Upper lobe of left lung (tissue), 4 donors: ENCODE measurements at regions not wholly inside any gene's neighbourhood (a gene's known extent, or its start where the extent isn't known, plus 50 kb on each side); places are given as distances from the start of the nearest gene placed in this dataset.

Experiments used
- CTCF ChIP-seq, 6 experiments: fragments of 450-650 bp in 4 of 6; fragments of 200-600 bp in 2 of 6; sonication (generic) in 2 of 6; IDR thresholded peaks; one replicate each; pipeline ENCODE4 v1.5.1; 2016 to 2019; ENCODE audit warnings: antibody characterized with exemption in 6 of 6
- EP300 ChIP-seq, 4 donors: sonication (generic); formaldehyde crosslinking; IDR thresholded peaks; one replicate each; pipeline ENCODE4 v1.5.1; 2017; ENCODE audit warnings: antibody characterized with exemption in 4 of 4, control low read depth in 2 of 4
- POLR2A ChIP-seq, 4 donors: fragments of 450-650 bp; IDR thresholded peaks; one replicate each; pipeline ENCODE4 v1.5.1; 2016 to 2017; ENCODE audit warnings: antibody characterized with exemption in 4 of 4, mild to moderate bottlenecking in 2 of 4

DNA sequence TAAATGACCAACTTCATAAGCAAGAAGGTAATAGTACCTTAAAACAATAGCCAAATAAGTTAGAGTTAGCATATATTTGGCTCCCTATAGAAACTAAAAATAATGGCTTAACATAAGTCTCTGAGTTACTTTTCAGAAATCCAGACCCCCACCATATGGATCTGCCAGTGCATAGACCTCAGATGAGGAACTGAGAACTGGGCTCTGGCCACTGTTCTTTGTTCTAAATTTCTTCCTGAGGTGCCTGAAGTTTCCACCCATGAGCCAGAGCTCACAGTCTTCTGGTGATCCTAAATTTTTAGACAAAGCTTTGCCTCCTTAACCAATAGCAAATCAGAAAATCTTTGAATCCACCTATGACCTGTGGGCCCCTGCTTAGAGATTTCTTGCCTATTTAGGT lies 250.9 kb downstream of the YTHDC2 start:
- TF ChIP-seq POLR2A (IDR thresholded peaks at IDR 0.05) (no peak), EP300 (IDR thresholded peaks at IDR 0.05) (no peak), CTCF (IDR thresholded peaks at IDR 0.05) (no peak)
